ENCODE measurements at regions not wholly inside any gene's neighbourhood (a gene's known extent, or its start where the extent isn't known, plus 50 kb on each side); places are given as distances from the start of the nearest gene placed in this dataset.

DNA sequence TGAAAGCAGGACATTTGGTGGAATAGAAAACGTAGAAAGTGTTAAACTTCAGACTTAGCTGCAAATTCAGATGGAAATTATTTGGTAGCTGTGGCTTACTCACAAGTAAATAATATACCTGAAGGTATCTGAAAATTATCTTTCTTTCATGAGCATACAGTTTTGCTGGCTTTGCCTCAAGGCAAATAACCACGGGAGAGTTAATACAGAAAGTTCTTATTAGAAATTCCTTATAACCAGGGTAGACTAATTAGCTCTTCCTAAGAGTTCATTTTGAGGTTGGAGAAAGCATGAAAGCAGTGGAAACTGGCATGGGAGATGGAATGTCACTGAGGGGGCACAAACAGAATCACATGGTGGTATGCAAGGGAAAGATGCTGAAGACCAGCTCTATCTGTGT lies 217.5 kb downstream of the CD83 start:
- DNase-seq: no peak
- no peak overlapping the region for H3K27ac ChIP-seq
- no peak overlapping the region for H3K4me3 ChIP-seq
- TF ChIP-seq EP300 (IDR thresholded peaks at IDR 0.05) (no peak), POLR2A (IDR thresholded peaks at IDR 0.05) (no peak), POLR2AphosphoS5 (IDR thresholded peaks at IDR 0.05) (no peak)
- TF ChIP-seq, protein P1, sequence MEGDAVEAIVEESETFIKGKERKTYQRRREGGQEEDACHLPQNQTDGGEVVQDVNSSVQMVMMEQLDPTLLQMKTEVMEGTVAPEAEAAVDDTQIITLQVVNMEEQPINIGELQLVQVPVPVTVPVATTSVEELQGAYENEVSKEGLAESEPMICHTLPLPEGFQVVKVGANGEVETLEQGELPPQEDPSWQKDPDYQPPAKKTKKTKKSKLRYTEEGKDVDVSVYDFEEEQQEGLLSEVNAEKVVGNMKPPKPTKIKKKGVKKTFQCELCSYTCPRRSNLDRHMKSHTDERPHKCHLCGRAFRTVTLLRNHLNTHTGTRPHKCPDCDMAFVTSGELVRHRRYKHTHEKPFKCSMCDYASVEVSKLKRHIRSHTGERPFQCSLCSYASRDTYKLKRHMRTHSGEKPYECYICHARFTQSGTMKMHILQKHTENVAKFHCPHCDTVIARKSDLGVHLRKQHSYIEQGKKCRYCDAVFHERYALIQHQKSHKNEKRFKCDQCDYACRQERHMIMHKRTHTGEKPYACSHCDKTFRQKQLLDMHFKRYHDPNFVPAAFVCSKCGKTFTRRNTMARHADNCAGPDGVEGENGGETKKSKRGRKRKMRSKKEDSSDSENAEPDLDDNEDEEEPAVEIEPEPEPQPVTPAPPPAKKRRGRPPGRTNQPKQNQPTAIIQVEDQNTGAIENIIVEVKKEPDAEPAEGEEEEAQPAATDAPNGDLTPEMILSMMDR (IDR thresholded peaks at IDR 0.05): no peak
- H3K27me3 ChIP-seq: no peaks in the 10 kb centered on the region
- no peaks in the 10 kb centered on the region for H3K9me3 ChIP-seq
- H3K4me1 ChIP-seq: peaks cover 0 to 10% (median 5%) of the 10 kb centered on the region in 4 donors
- no peaks in the 10 kb centered on the region for H3K36me3 ChIP-seq
- WGBS, 5 donors: 30 to 62% (median 42%) methylated on average over 2 of the region's 2 CpGs
- intact Hi-C loops (cut with DNase I; ENCODE audit: low total_unique reads): no loop called here

GRCh38 chr6:14337152-14337551 lies 219.6 kb downstream of the CD83 start:
- Histone ChIP-seq H3K4me3 (no peak overlapping the region), H3K27ac (no peak overlapping the region), H3K36me3 (no peaks in the 10 kb centered on the region), H3K4me1 (peaks cover 0 to 10% (median 8%) of the 10 kb centered on the region in 4 donors), H3K27me3 (no peaks in the 10 kb centered on the region), H3K9me3 (no peaks in the 10 kb centered on the region)
- intact Hi-C loops (cut with DNase I; ENCODE audit: low total_unique reads): no loop called here
- TF ChIP-seq POLR2AphosphoS5 (IDR thresholded peaks at IDR 0.05): no peak
- TF ChIP-seq, protein P1 (IDR thresholded peaks at IDR 0.05): no peak
- no peak for TF ChIP-seq EP300 (IDR thresholded peaks at IDR 0.05)
- TF ChIP-seq POLR2A (IDR thresholded peaks at IDR 0.05): no peak
- 86 to 96% (median 88%) methylated on average over 3 of the region's 3 CpGs for WGBS, 5 donors
- no peak for DNase-seq

DNA sequence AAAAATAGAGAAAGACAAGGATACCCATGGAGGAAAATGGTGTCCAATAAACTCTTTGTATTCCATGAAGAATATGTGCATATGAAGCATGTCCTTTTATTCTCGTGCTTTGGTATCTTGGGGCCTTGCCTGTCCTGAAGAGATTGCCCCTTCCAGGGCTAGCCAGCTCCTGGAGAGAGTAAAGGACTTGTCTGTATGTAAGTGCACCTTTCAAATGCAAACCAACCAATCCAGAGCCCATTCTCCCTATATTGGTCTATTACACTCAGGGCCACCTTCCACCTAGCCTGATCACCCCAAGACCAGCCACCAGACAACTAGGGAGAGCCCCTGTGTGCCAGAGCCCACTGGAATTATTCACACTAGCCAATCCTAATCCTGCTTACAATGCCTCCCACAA lies 221.6 kb downstream of the CD83 start:
- 79 to 94% (median 91%) methylated on average over 1 of the region's 1 CpG for WGBS, 5 donors
- DNase-seq: no peak
- Histone ChIP-seq H3K4me3 (no peak overlapping the region), H3K27me3 (no peaks in the 10 kb centered on the region), H3K27ac (no peak overlapping the region), H3K36me3 (no peaks in the 10 kb centered on the region), H3K4me1 (peaks cover 0 to 10% (median 8%) of the 10 kb centered on the region in 4 donors), H3K9me3 (no peaks in the 10 kb centered on the region)
- TF ChIP-seq, protein P1 (IDR thresholded peaks at IDR 0.05): no peak
- TF ChIP-seq EP300 (IDR thresholded peaks at IDR 0.05) (no peak), POLR2AphosphoS5 (IDR thresholded peaks at IDR 0.05) (no peak), POLR2A (IDR thresholded peaks at IDR 0.05) (no peak)
- intact Hi-C loops (cut with DNase I; ENCODE audit: low total_unique reads): no loop called here

DNA sequence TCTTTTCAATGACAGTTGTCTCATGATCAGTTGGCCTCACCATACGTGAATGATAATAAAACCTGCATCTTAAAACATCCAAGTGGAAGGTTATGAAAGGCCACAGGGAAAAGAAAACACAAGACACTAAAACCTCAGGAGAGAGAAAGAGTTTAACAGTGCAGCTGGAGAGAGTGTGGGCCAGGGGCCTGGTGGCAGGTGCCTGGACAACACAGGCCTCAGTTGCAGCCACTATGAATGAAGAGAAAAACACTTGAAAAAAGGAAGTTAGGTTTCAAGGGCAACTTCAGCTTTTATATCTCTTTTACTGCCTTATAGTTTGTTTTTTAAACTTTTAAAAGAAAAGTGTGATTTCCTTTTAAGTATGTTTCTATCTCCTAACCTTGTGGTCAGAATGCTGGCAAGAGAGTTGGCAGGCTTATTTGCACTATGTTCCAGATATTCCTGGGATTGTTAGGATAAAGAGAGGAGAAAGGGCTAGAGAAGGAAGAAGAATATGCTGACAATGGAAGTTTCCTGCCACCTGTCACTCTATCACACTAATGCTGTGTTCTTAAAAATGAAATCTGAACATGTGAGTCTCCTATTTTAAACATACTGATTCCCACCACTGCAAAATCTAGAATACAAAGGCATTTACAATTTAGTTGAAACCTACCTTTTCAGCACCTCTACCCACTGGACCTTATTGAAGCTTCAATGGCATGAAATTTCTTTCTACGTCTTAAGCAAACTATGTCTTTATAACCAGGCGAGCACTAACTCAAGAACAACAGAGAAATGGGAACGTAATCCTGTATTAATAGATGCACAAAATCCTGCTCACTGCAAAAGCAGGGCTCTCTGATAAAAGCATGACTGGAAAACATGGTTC lies 222.4 kb downstream of the CD83 start:
- intact Hi-C loops (cut with DNase I; ENCODE audit: low total_unique reads): no loop called here
- WGBS, 5 donors: 58 to 85% (median 67%) methylated on average over 4 of the region's 4 CpGs

More for the DNA sequence above, 222.4 kb downstream of the CD83 start:
- Histone ChIP-seq H3K27me3 (no peaks in the 10 kb centered on the region), H3K36me3 (no peaks in the 10 kb centered on the region), H3K27ac (no peak overlapping the region), H3K4me1 (peaks cover 0 to 10% (median 8%) of the 10 kb centered on the region in 4 donors), H3K4me3 (no peak overlapping the region), H3K9me3 (no peaks in the 10 kb centered on the region)
- no peak for DNase-seq
- TF ChIP-seq POLR2A (IDR thresholded peaks at IDR 0.05): no peak
- TF ChIP-seq EP300 (IDR thresholded peaks at IDR 0.05): no peak
- no peak for TF ChIP-seq POLR2AphosphoS5 (IDR thresholded peaks at IDR 0.05)
- TF ChIP-seq, protein P1 (IDR thresholded peaks at IDR 0.05): no peak
